NCI-H69 (cell line): ENCODE measurements at regions not wholly inside any gene's neighbourhood (a gene's known extent, or its start where the extent isn't known, plus 50 kb on each side); places are given as distances from the start of the nearest gene placed in this dataset.

Experiments
- DNase-seq: peaks from one replicate; lab custom pipeline; 2025; lab: John Stamatoyannopoulos, UW

- no peak for DNase-seq
These were observed 490.5 kb downstream of the TCERG1L start for GRCh38 chr10:130820880-130821482.

GRCh38 chr10:130824230-130825014 is 487.1 kb downstream of the TCERG1L start:
- DNase-seq, result no peak

GRCh38 chr10:130833596-130833995 is 477.9 kb downstream of the TCERG1L start:
- no peak for DNase-seq

- DNase-seq, result no peak
These were observed 477.4 kb downstream of the TCERG1L start for GRCh38 chr10:130834170-130834569.

DNA sequence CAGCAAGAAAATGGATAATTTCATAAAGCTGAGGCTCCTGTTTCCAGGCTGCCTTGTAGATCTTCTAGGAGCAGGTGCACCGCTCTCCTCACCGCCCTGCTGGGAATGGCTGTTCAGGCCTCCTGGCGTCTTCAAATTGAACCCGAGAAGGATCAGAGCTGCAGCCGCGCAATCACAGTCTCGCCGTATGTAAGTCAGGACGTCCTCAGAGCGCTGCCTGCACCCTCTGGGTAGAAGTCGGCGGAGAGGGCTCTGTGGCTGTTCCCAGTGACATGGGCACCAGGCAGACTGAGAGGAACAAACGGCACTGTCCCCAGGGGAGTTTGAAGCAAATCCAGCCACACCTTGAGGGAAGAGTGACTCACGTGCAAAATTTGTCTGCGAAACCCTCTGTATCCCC is 476.9 kb downstream of the TCERG1L start:
- no peak for DNase-seq

DNA sequence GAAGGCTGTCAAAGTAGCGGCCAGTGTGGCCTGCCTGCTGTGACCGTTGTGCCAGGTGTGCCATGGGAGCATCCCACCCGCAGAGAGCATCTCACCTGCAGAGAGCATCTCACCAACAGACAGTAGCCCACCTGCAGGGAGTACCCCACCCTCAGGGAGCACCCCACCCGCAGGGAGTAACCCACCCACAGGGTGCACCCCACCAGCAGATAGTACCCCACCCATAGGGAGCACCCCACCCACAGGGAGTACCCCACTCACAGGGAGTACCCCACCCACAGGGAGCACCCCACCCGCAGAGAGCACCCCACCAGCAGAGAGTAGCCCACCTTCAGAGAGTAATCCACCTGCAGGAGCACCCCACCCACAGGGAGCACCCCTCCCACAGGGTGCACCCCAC is 476.5 kb downstream of the TCERG1L start:
- no peak for DNase-seq

DNA sequence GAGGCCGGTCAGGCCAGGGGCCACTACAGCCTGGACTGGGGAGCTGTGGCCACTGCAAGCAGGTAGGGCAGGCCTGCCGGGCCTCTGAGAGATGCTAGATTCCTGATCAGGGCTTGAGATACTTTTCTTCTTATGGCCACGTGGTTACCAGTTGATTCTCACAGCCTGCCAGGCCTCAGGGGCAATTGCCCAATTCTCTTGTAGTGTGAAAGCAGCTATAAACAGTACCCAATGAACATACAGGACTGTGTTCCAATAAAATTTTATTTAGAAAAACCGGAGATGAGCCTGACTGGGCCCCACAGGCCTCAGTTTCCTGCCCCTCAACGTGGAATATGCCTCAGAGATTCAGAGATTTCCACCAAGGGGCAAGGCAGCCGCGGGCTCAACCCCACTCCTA is 475.2 kb downstream of the TCERG1L start:
- no peak for DNase-seq

GRCh38 chr10:130843051-130843653 is 468.4 kb downstream of the TCERG1L start:
- no peak for DNase-seq

DNA sequence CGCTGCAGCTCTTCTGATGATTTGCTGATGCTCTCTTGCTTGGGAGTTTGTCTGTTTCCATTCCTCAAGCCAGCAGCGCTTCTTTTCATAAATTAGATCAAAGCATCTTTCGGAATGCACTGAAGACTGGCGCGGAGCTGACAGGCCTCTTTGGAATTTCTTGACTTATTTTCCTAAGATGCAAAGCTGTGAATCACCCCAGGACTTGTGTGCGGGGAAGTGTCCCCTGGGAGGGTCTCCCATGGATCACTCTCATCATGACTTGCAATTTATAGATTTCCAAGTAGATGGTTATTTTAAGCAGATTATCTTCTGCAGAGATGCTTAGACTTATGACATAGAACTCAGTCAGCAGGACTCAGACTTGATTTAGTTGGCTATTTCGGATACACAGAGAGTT is 467.2 kb downstream of the TCERG1L start:
- no peak for DNase-seq

DNA sequence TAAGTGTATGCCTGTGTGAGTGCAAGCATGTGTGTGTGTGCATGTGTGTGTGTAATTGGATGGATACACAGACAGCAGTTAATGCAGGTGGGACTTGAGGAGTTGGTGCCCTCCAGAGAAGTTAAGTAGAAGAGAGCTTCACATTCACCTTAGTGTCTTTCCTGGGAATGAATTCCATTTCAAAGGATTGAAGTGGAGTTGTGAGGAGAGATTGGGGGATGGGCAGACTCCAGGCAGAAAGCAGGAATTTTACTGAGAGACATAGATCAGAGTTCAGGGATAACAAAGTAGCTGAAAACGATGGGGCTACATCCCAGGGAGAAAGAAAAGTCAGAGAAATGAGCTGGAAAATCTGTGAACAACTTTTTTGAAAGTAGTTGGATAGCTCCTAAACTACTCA is 464.4 kb downstream of the TCERG1L start:
- DNase-seq, result no peak

DNA sequence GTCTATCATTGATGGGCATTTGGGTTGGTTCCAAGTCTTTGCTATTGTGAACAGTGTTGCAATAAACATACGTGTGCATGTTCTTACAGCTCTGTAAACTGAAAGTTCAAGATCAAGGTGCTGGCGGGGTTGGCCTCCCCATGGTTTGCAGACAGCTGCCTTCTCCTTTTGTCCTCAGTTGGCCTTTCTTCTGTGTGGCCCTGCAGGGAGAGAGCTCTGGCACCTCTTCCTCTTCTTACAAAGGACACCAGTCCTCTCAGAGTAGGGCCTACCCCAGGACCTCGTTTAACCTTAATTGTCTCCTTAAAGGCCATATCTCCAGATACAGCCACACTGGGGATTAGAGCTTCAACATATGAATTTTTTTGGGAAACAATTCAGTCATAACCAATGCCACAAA is 462.7 kb downstream of the TCERG1L start:
- no peak for DNase-seq

DNA sequence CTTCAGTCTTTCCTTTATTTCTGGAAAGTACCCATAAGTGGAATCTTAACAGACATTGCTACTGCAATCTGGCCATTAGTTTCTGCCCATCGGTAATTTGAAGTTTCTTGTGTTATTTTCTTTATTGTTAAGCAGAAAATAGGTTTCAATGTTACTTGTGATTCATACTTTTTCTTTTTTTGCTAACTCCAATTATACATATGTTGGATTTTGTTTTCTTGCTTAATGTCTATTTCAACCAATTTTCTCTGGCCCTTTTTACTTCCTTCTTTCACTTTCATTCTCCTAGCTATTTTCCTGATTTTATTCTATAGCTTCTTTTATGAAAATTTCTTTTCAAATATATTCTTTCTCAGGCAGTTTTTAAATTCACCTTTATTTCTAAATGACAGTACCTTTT is 457.4 kb downstream of the TCERG1L start:
- DNase-seq, result no peak

- DNase-seq, result no peak
These were observed 453.8 kb downstream of the TCERG1L start for GRCh38 chr10:130857631-130858295.

- no peak for DNase-seq
These were observed 452.9 kb downstream of the TCERG1L start for GRCh38 chr10:130858626-130859025.

DNA sequence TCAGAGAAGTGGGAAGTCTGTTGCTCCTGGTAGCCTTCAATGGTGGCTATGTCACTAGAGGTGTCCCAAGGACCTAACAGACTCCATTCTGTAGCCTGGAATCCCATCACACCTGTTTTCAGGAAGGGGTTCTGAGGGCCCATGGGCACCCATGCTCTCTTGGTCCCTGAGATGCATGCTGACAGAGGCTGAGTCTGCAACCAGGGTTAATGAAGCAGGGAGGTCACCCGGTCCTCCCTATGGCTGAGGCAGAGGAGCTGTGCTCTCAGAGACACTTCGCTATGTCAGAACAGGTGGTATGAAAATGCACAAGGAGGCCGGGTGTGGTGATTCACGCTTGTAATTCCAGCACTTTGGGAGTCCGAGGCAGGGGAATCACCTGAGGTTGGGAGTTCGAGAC is 452.1 kb downstream of the TCERG1L start:
- no peak for DNase-seq

DNA sequence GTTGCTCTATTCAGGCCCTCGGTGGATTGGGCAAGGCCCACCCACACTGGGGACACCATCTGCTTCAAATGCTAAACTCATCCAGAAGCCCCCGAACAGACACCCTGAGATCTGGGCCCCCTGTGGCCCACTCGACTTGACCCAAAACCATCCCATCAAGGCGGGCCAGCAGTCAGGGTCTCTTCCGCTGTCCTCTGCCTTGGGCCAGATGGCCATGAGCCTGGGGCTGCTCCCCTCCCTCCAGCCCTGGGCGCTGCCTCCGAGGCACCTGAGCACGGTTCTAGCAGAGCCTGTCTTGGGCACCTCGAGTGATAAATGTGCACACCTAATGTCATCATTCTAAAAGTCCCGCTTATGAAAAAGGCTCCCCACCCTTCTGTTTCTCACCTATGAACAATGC is 449.4 kb downstream of the TCERG1L start:
- no peak for DNase-seq

DNA sequence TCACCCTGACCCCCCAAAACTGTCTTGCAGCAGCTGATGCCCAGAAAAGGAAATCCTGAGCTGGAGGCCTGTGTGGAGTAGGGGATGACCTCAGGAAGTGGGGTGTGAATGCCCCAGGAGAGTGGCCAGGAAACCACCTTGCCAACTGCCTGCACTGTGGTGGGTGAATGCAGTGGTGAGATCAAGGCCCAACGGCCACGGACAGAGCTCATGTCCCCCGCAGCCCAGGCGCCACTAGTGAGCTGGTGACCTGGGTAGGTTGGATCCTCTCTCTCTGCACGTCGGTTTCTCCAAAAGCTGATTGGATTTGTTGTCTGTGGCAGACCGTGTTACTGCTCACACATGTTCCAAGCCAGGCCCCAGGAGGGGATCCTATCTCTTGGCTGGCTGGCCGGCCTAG is 448.9 kb downstream of the TCERG1L start:
- DNase-seq, result no peak

DNA sequence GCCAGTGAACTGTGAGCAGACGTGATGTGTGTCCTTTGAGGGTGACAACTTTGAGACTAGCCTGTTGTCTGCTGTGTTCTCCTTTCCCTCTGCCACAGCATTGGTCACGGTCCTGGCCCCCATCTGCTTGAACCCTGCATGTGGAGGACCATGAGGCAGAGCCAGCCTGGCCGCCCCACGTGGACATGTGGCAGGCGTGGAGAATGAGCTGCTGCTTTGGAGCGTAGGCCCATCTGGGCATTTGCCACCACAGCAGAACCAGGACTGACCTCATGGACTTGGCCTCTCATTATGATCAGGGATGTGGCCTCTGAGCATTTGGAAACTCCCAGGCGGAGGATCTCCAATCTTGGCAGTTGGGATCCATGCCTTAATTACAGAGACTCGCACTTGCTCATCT is 448.5 kb downstream of the TCERG1L start:
- DNase-seq, result no peak

GRCh38 chr10:130864961-130865818 is 446.3 kb downstream of the TCERG1L start:
- no peak for DNase-seq

- no peak for DNase-seq
These were observed 444.7 kb downstream of the TCERG1L start for GRCh38 chr10:130866857-130867256.

- DNase-seq, result no peak
These were observed 443.9 kb downstream of the TCERG1L start for GRCh38 chr10:130867446-130868194.
